HG03064 (cell line): ENCODE measurements at regions not wholly inside any gene's neighbourhood (a gene's known extent, or its start where the extent isn't known, plus 50 kb on each side); places are given as distances from the start of the nearest gene placed in this dataset.
"Not testable (repeated sequence)": the region's sequence is repeated elsewhere in the genome, so short reads cannot be mapped to it uniquely, and the experiment has no call there.

Experiments used
- ATAC-seq: cut with Tn5 transposase; IDR thresholded peaks from one replicate; pipeline ENCODE4 v1.9.1; 2021; ENCODE audit warnings: low read depth; ENCODE audit not compliant: unreplicated experiment

DNA sequence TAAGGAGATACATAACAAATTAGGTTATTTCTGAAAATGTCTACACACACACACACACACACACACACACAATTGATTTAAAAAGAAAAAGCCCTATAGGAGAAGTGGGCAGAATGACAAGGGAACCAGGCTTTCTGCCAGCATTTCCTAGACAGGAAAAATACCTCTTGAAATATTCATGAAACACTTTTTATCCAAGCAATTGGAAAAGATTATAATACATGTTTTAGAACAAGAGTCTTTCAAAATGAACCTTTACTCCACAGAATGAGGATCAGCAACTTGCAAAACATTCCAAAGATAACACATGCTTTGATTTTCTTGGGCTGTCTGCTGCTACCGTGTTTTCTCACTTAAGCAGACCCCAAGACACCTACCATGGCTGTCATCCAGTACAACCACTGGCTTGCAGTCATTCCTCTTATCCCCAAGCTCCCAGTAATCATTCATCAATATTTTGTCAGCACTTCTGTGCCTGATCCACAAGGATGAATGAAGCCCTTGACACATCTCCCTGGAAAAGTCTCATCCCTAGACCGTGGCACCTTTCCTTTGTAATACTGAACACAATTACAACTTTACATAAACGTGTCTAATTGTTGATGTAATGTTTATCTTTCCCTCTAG, 717.1 kb upstream of the ZNF608 start:
- no peak for ATAC-seq

DNA sequence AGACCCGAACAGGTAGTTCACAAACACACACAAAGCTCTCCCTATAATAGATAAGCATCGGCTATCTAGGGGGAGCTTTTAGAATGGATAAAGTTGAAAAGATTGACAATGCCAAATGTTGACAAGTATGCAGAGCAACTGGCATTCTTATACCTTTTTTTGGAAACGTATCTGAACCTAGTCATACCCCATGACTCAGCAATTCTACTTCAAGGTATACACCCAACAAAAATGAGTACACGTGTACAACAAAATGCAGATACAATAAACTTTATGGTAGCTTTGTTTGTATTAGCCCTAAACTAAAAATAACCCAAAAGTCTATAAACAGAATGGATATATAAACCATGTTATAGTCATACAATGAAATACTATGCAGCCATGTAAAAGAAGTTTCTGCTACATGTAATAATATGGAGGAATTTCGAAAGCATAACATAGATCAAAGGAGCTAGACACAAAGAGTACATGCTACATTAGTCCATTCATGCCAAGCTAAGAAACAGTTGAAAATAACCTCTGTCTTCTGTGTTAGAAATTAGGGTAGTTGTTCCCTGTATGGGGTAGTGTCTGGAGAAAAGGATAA, 718.5 kb upstream of the ZNF608 start:
- no peak for ATAC-seq

DNA sequence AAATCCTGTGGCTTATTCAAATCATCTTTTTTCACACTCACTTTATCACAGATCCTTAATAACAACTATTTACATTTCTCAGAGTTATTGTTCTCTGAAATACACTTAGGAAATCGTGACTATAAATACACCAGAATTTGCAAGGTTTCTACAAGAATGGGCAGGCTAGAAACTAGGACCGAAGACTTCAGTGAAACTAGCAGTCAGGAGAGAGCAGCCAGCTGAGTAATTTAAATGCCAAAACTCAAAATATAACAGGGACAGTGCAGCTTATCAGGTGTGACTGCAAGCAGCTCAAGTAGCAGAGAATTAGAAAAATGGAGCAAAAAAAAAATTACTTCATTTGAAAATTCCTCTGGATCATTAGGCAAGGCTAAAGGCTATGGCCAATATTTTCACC, 719.3 kb upstream of the ZNF608 start:
- ATAC-seq: no peak

DNA sequence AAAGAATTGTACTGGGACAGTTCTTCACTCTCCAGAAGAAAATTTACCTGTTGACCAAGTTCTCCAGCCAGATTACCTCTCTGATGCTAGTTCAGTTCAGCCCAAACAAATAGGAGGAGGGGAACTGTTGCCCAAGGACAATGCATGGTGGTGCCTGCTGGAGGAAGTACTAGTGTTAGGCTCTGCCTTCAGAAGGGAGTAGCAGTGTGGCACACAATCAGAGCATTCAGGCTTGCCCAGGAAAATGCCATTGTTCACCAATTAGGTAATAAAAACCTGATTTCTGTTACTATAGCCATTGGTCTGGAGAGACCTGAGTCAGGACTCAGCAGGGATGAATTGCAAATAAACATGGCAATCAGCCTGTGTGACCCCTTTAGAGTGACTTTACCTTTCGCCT, 720.8 kb upstream of the ZNF608 start:
- no peak for ATAC-seq

DNA sequence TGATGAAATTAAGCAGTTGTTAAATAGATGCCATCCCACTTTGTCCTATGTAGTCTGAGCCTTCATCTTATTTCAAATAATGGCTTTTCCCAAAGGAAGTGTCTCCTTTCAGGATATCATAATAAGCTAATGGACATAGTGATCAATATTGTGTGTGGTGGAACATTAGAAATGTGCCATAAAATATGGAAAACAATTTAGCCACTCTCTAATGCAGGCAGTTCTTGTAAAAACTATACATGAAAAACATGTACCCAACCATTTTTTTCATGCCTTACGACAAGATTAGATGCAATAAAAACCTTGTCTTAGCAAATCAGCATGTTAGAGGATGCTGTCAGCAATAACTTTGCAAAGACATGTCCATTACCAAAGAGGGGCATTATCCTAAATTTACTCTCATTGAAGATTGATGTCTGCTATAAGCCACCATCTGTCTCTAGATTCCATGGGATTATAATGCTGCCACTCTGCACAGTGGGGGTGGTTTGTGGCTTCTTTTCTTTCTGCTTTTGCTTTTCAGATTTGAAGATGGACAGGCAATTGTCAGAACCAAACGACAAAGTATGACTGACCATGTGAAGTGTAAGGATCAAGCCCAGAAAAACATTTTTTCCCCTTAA, 724.0 kb upstream of the ZNF608 start:
- ATAC-seq: no peak

DNA sequence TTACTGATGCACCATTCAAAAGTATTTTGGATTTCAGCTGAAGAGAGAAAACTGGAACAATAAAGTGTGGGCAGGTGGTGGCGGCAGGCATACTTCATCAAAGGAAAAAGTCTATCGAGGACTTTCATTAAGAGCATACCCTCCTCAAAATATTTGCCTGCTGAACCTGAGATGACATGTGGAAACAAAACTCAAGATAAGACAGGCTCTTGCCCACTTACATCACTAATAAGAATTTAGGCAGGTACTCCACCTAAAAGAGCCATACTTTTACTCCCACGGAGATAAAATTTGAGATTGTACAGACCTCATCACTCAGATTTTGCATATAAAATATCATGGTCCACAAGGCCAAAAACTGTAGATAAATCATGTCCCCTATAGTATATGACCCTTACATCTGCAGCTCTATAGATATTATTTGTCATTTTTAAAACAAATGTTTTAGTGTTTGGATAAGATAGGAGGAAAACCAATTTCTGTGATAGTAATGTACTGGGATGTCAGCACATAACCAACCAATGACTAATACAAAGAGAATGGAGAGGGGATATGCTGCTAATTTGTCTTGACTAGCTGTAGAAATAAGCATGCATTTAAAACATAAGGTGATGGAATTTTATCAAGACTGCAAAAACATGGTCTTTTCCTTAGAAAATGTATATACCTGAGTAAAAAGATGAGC, 730.6 kb upstream of the ZNF608 start:
- no peak for ATAC-seq

DNA sequence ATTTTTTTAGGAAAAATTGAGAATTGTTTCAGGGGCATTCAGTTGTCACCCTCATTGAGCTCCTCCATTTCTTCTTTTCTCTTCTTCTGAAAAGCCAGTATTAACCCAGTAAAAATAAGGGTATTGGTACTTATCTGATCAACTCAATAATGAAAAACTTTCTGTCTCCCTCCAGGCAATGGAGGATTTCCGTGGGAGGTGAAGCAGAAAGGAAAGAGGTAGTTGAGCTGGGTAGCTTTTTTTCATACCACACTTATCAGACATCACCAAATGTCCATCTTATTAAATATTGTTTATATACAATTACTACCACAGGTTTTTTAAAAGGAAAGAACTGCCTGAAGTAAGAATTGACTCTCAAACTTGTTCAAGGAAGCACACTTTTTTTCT, 731.1 kb upstream of the ZNF608 start:
- no peak for ATAC-seq

DNA sequence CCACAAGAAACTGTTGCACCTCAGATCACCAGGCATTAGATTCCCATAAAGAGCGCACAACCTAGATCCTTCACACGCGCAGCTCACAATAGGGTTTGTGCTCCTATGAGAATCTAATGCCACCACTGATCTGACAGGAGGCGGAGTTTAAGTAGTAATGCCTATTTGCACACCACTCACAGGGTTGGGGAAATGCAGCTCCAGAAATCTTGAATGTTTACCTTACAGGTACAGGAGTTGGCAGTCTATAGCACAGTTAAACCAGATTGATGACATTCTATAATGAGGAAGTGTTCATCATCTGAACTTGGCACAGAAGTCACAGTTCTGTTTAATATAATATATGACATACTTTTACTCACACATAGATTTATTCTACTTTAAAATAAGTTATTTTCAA, 732.2 kb upstream of the ZNF608 start:
- no peak for ATAC-seq

DNA sequence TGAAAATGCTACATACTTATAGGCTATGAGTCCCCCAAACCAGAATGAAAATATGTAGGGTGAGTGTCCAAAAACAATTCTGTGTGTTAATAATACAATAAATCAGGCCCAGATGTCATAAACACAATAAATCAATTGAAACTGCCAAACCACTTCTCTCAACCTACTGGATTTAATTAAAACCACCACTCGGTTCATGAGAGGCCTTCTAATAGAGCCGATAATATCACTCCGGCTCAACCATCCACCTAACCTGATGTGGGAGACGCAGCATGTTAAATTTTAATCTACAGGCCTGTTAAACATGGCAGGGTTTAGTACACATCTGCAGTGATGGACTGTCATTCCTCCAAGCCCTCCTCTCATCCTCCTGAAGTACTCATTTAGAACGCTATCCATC, 734.5 kb upstream of the ZNF608 start:
- ATAC-seq: no peak

DNA sequence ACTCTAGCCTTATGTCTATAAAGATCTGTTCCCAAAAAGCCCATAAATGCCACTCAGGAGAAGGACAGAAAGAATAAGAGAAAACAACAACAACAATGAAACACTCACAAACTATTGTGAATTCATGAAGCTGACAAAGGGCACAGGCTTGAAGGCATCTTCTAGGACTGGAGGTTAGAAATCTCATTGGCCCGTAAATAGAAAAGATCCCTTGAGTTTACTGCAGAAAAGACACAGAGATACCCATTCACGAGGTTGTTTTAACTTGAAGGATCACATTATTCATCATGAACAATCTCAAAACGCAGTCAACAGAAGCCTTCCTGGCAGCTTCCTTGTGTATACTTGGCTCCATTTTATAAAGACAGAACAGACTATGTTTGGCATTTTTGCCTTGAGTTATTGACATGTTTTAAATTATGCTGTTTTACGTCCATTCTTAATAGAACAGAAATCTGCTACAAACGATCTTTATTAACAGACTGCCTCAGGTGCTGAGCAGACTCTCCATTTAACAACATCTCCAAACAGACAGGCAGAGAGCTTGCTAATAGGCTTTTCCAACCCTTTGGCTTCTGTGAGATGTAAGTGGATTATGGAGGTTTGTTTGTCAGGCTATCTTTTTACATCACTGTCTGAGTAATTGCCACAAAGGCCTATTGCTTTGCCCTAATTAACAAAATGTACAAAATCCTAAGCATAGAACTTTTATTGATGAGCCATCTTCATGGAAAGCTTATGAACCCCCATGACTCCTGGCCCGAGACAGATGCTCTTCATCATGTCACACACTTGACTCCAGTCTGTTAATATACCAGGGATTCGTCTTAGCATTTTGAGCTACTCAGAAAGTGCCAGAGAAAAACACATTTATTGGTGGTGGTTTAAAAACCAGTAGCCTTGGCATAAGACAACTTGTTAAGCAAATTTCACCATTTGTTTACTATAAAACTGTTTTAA, 735.3 kb upstream of the ZNF608 start:
- ATAC-seq: no peak

DNA sequence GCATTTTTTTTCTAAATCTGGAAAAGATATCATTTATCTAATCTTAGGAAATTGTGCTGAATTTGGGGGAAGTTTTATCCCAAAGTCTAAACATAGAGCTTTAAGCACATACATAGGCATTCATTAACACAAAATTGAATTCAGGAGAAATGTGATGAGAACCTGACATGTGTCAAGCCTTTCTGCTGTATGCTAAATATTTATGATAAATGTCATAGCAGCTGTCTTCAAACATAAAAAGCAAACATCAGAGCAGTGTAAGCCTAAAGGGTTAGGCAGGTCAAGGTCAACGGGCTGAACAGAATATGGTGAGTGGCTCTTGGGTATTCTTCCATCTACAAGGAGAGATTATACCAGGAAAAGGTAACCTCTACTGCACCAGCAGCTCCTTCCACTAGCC, 737.2 kb upstream of the ZNF608 start:
- no peak for ATAC-seq

DNA sequence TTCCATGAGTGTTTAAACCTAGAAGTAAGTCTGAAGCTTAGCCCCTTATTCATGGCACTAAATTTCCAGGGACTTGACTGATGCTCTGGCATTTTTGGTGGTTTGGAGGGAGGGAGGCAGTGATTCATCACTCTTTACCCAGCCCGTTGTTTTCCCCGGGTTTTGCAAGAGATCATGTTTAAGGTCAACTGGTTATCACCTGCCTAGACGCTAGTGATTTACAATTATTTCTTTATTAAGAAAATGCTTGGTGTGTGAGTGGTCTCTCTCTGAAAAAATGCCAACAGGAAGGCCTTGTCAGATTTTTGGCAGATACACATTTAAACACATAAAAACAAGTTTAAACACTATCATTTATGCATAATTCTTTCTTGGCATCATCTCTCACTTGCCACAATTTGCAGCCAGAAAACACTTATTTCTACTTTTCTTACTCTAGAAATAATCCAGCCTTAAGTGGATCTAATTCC, 737.9 kb upstream of the ZNF608 start:
- ATAC-seq: no peak

DNA sequence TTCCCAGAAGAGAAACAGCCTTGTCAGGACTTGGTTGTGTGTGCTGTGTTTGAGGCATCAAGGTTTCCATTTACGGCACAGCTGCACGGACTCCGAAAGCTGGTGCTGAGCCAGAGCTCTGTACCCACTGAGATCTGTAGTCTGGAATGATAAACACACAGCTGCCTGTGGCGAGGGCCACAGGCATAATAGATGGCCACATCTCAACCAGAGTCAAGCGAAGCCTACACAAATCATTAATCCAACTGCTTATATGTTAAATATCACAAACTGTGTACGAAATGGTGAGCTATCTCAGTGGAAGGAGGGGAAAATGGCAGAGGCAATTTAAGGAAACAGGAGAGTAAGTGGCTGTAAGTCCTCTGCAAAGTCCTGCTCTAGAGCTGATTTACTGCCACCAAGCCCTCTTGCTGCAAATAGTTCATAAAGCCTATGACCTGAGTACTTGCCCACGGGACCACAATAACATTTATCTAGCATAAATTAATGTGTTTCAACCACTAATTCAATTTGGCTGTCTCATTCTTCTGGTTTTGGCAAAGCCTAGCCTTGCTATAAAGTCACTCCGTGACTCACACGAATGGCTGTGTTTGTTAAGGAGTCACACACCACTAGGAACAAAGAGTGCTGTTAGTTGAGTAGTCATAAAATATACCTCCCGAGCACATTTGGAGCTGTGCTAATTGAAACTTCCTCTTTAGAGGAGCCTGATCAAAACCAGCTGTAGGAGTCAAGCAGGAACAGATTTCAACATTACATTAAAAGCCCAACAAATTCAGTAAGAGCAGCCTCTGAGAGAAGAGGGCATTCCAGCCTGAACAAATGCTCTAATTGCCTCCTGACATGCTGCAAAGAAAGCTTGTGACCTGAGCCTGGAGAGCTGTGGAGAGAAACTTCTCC, 738.6 kb upstream of the ZNF608 start:
- no peak for ATAC-seq

DNA sequence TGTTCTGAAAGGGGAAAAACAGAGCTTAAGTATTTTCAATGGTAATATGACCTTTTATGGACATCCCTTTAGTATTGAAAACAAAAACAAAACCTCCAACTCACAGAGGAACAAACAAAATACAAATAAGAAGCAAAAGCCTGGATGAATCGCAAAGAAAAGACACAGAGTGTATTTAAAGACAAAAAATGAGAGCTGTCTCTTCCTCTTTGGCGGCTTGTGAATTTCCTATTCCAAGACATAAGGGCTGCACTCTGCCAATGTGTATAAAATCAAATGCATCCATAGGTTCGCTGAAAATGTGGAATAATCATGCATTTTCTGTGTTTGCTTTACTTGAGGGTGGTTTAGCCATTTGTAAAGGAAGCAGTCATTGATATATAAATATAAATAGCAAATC, 739.3 kb upstream of the ZNF608 start:
- no peak for ATAC-seq

DNA sequence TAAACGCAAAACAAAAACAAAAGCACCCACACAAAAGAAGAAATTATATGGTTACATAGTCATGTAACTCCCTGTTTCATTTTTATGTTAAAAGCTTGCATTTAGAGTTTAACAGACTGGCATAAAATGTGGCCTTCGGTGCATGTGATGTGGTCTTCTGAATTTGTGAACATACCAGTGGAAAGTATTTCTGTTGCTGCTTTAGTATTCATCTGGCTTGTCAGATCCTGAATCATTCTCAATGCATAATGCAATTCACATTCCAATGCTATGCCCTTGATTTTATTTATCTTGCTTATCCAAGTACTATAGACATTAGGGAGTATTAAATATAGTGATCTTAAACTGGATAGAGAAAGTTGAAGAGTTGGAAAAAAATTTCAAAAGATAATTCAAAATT, 740.2 kb upstream of the ZNF608 start:
- no peak for ATAC-seq

DNA sequence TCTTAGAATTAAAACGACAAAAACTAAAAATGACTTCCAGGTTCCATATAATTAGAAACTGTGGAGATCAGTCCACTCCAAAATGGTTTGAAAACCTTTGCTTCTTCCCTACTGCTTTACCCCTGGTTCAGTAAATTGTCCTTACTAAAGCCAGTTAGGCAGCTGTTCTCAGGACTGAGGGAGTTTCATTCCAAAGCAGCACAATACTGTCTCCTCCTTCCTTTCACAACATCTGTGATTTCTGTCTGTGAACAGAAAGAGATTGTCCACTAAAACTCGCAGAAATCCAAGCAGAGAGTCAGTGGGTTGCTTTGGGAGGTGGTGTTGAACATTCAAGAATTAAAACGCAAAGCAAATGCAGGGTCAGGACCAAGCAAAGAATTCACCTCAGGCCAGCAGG, 740.8 kb upstream of the ZNF608 start:
- ATAC-seq: no peak

DNA sequence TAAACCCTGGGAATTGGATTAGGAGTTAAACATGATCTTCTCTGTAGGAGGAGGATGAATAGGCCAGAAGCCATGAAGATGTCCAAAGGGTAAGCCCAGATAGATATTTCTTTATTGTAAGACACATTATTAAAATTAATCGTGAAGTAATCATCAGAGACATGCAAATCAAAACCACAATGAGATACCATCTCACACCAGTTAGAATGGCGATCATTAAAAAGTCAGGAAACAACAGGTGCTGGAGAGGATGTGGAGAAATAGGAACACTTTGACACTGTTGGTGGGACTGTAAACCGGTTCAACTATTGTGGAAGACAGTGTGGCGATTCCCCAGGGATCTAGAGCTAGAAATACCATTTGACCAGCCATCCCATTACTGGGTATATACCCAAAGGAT, 741.2 kb upstream of the ZNF608 start:
- not testable (repeated sequence) for ATAC-seq

DNA sequence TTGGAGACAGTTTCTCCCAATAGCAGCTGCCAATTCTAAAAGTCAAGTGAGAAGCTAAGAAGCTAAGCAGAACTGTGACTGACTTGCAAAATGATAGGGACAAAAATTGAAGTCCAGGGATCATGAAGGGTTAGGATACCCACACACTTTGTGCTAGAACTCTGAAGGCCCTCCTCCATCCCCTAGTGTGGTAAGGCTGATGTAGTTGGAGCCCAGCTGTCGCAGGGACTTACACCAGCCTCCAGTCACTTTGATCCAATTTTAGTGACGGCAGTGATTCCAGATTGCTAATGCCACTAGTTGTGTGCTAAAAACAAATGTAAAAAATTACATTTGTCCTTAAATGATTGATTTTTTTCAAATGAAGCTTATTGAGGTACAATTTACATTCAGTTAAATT, 742.7 kb upstream of the ZNF608 start:
- no peak for ATAC-seq

DNA sequence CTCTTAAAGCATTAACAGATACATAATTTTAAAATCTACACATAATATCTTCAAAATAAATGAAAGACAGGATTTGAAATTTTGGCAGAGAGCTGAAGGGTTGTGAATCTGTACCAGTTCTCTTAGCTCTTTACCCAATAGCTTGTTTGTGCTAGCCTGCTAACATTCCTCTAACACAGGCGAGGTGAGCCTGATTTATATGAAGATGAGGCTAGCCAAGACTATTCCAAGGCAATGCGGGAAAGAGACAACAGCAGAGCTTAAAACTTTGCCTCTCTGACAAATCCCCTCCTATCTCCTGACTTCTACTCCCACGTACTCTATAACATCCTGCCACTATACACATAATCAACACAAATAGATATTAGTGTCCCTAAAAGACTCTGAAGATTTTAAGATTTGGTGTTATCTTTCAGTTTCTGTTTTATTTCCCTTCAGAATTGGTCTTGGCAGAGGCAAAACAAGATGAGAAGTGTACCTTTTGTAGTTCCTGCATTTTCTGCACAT, 745.6 kb upstream of the ZNF608 start:
- ATAC-seq: no peak
